Neural cell (in vitro differentiated cells): ENCODE measurements at regions not wholly inside any gene's neighbourhood (a gene's known extent, or its start where the extent isn't known, plus 50 kb on each side); places are given as distances from the start of the nearest gene placed in this dataset.

Experiments used
- H2AFZ ChIP-seq: fragments of 200-600, 300-800 bp; sonication (generic), shearing (Covaris generic); 2 replicates; pipeline ENCODE4 v1.6.0; 2014; ENCODE audit warnings: low read depth, mild to moderate bottlenecking, antibody characterized with exemption, low read length, moderate library complexity
- H3F3A ChIP-seq: fragments of 200-600 bp; shearing (Covaris generic); 2 replicates; pipeline ENCODE4 v1.6.1; 2016; ENCODE audit warnings: mild to moderate bottlenecking, moderate library complexity, mixed read lengths, antibody characterized with exemption, low read length; ENCODE audit not compliant: insufficient read depth, poor library complexity, severe bottlenecking
- H3K27ac ChIP-seq: fragments of 200-600, 300-800 bp; sonication (generic), shearing (Covaris generic); 2 replicates; pipeline ENCODE4 v1.5.1; 2014; ENCODE audit warnings: mild to moderate bottlenecking, low read length, moderate library complexity
- H3K27me3 ChIP-seq: fragments of 300-800, 200-600 bp; sonication (generic), shearing (Covaris generic); 2 replicates; pipeline ENCODE4 v1.6.0; 2014; ENCODE audit warnings: mild to moderate bottlenecking, low read depth, low read length, moderate library complexity; ENCODE audit not compliant: insufficient read depth
- H3K36me3 ChIP-seq: fragments of 300-800, 200-600 bp; sonication (generic), shearing (Covaris generic); 2 replicates; pipeline ENCODE4 v1.5.1; 2014; ENCODE audit warnings: mild to moderate bottlenecking, antibody characterized with exemption, low read length, moderate library complexity; ENCODE audit not compliant: insufficient read depth
- H3K4me2 ChIP-seq: fragments of 300-800, 200-600 bp; sonication (generic), shearing (Covaris generic); 2 replicates; pipeline ENCODE4 v1.6.0; 2014; ENCODE audit warnings: mild to moderate bottlenecking, low read length
- H3K4me3 ChIP-seq: fragments of 300-800, 200-600 bp; sonication (generic), shearing (Covaris generic); 2 replicates; pipeline ENCODE4 v1.5.1; 2014; ENCODE audit warnings: mild to moderate bottlenecking, low read length, moderate library complexity
- H3K79me2 ChIP-seq: fragments of 200-600 bp; shearing (Covaris generic); replicated peaks from 2 replicates; pipeline ENCODE4 v1.6.0; 2014; ENCODE audit warnings: mild to moderate bottlenecking, low read length, moderate library complexity; ENCODE audit not compliant: insufficient read depth
- H3K9ac ChIP-seq: fragments of 300-800, 200-600 bp; sonication (generic), shearing (Covaris generic); 2 replicates; pipeline ENCODE4 v1.6.1; 2016; ENCODE audit warnings: mild to moderate bottlenecking, low read length, mixed read lengths
- H3K9me2 ChIP-seq: fragments of 200-600 bp; shearing (Covaris generic); 2 replicates; pipeline ENCODE4 v1.6.1; 2016; ENCODE audit warnings: mild to moderate bottlenecking, low read length, mixed read lengths; ENCODE audit not compliant: insufficient read depth
- H3K9me3 ChIP-seq: fragments of 200-600, 300-800 bp; sonication (generic), shearing (Covaris generic); 2 replicates; pipeline ENCODE4 v1.6.1; 2016; ENCODE audit warnings: mild to moderate bottlenecking, mixed run types, low read length, moderate library complexity, mixed read lengths
- H4K20me1 ChIP-seq: fragments of 200-600 bp; shearing (Covaris generic); 2 replicates; pipeline ENCODE4 v1.6.1; 2016; ENCODE audit warnings: mild to moderate bottlenecking, mixed run types; ENCODE audit not compliant: insufficient read depth
- EP300 ChIP-seq: fragments of 450-650 bp; conservative IDR thresholded peaks from 2 replicates; pipeline ENCODE4 v1.6.1; 2014; ENCODE audit warnings: antibody characterized with exemption, mild to moderate bottlenecking, moderate library complexity; ENCODE audit not compliant: poor library complexity, severe bottlenecking
- EZH2 ChIP-seq: fragments of 200-600, 300-800 bp; shearing (Covaris generic), sonication (generic); IDR thresholded peaks from 2 replicates; pipeline ENCODE4 v1.6.1; 2014; ENCODE audit warnings: antibody characterized with exemption, low read length, borderline replicate concordance, mild to moderate bottlenecking; ENCODE audit not compliant: insufficient read depth, poor library complexity, severe bottlenecking
- MXI1 ChIP-seq: fragments of 450-650 bp; conservative IDR thresholded peaks from 2 replicates; pipeline ENCODE4 v1.6.1; 2014; ENCODE audit warnings: antibody characterized with exemption, mild to moderate bottlenecking; ENCODE audit not compliant: poor library complexity, severe bottlenecking
- POLR2AphosphoS5 ChIP-seq: IDR thresholded peaks from 2 replicates; pipeline ENCODE4 v1.6.1; 2012
- RAD21 ChIP-seq: fragments of 450-650 bp; conservative IDR thresholded peaks from 2 replicates; pipeline ENCODE4 v1.6.1; 2014; ENCODE audit warnings: antibody characterized with exemption, mild to moderate bottlenecking, moderate library complexity
- SMC3 ChIP-seq: fragments of 450-650 bp; conservative IDR thresholded peaks from 2 replicates; pipeline ENCODE4 v1.6.1; 2014; ENCODE audit warnings: antibody characterized with exemption, mild to moderate bottlenecking, moderate library complexity; ENCODE audit not compliant: poor library complexity
- TAF1 ChIP-seq: IDR thresholded peaks from 2 replicates; pipeline ENCODE4 v1.6.1; 2012; ENCODE audit warnings: low read depth
- TF ChIP-seq, protein P1 (sequence below): fragments of 450-650 bp; IDR thresholded peaks from 2 replicates; pipeline ENCODE4 v1.5.1; 2014; ENCODE audit warnings: antibody characterized with exemption, mild to moderate bottlenecking, moderate library complexity; ENCODE audit not compliant: poor library complexity, severe bottlenecking
- TF ChIP-seq, protein P2 (sequence below): IDR thresholded peaks from 2 replicates; pipeline ENCODE4 v1.6.1; 2012; ENCODE audit warnings: borderline replicate concordance

DNA sequence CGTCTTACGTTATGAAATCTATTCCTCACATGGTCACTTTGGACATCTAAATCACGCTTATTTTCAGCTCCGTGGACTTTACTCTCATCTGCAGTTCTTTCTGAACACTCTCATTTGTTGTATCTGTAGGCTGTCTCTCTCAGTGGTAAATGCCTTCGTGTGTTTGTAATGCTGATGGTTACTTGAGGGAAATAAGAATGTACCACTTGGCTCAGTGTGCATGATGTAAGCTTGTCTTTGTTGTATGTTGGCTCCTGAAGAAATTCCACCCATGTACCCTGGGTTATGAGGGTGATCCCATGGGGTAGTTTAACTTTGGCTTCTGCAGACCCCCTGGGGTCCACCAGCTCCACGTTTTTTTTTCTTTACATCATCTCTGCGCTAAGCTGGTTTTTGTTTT is 378.4 kb downstream of the SETD4 start:
- Histone ChIP-seq H3K4me3 (no peak overlapping the region), H3K4me2 (no peak overlapping the region), H3K9ac (no peak overlapping the region), H3K9me2 (no peaks in the 10 kb centered on the region), H3K79me2 (no peaks in the 10 kb centered on the region), H3K9me3 (no peaks in the 10 kb centered on the region), H2AFZ (no peak overlapping the region), H3K27me3 (no peaks in the 10 kb centered on the region), H3F3A (no peaks in the 10 kb centered on the region), H3K27ac (no peak overlapping the region), H4K20me1 (no peaks in the 10 kb centered on the region), H3K36me3 (no peaks in the 10 kb centered on the region)
- TF ChIP-seq EP300, result no peak
- TF ChIP-seq RAD21, result no peak
- TF ChIP-seq EZH2, result no peak
- no peak for TF ChIP-seq POLR2AphosphoS5
- TF ChIP-seq, protein P1, sequence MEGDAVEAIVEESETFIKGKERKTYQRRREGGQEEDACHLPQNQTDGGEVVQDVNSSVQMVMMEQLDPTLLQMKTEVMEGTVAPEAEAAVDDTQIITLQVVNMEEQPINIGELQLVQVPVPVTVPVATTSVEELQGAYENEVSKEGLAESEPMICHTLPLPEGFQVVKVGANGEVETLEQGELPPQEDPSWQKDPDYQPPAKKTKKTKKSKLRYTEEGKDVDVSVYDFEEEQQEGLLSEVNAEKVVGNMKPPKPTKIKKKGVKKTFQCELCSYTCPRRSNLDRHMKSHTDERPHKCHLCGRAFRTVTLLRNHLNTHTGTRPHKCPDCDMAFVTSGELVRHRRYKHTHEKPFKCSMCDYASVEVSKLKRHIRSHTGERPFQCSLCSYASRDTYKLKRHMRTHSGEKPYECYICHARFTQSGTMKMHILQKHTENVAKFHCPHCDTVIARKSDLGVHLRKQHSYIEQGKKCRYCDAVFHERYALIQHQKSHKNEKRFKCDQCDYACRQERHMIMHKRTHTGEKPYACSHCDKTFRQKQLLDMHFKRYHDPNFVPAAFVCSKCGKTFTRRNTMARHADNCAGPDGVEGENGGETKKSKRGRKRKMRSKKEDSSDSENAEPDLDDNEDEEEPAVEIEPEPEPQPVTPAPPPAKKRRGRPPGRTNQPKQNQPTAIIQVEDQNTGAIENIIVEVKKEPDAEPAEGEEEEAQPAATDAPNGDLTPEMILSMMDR, result no peak
- TF ChIP-seq SMC3, result no peak
- TF ChIP-seq TAF1, result no peak
- no peak for TF ChIP-seq MXI1
- TF ChIP-seq, protein P2, sequence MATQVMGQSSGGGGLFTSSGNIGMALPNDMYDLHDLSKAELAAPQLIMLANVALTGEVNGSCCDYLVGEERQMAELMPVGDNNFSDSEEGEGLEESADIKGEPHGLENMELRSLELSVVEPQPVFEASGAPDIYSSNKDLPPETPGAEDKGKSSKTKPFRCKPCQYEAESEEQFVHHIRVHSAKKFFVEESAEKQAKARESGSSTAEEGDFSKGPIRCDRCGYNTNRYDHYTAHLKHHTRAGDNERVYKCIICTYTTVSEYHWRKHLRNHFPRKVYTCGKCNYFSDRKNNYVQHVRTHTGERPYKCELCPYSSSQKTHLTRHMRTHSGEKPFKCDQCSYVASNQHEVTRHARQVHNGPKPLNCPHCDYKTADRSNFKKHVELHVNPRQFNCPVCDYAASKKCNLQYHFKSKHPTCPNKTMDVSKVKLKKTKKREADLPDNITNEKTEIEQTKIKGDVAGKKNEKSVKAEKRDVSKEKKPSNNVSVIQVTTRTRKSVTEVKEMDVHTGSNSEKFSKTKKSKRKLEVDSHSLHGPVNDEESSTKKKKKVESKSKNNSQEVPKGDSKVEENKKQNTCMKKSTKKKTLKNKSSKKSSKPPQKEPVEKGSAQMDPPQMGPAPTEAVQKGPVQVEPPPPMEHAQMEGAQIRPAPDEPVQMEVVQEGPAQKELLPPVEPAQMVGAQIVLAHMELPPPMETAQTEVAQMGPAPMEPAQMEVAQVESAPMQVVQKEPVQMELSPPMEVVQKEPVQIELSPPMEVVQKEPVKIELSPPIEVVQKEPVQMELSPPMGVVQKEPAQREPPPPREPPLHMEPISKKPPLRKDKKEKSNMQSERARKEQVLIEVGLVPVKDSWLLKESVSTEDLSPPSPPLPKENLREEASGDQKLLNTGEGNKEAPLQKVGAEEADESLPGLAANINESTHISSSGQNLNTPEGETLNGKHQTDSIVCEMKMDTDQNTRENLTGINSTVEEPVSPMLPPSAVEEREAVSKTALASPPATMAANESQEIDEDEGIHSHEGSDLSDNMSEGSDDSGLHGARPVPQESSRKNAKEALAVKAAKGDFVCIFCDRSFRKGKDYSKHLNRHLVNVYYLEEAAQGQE, result no peak

DNA sequence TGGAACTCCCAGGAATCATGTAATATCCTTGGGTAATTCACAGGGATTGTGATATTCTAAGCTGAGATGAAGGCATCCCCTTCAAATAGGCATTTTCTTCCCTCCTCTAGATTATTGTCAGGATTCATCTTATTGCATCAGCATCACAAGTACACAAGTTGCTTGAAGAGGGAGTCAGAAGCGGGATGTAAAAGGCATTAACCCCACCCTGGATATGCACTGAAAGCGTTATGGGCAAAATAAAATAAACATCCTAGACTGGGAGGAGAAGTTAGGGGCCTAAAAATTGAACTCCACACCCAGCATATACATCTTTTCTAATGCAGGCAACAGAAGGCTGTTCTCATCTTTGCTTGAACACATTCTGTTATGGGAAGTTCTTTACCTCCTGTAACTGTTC is 381.2 kb downstream of the SETD4 start:
- no peak for TF ChIP-seq TAF1
- no peak for TF ChIP-seq EP300
- no peak for TF ChIP-seq EZH2
- TF ChIP-seq, protein P1, result no peak
- no peak for TF ChIP-seq MXI1
- no peak for TF ChIP-seq SMC3
- TF ChIP-seq, protein P2, result no peak
- no peak for TF ChIP-seq RAD21
- TF ChIP-seq POLR2AphosphoS5, result no peak

More for the DNA sequence above, 381.2 kb downstream of the SETD4 start:
- Histone ChIP-seq H3K27me3 (no peaks in the 10 kb centered on the region), H3K27ac (no peak overlapping the region), H2AFZ (no peak overlapping the region), H3K4me3 (no peak overlapping the region), H3K36me3 (no peaks in the 10 kb centered on the region), H3K4me2 (no peak overlapping the region), H3K9me2 (no peaks in the 10 kb centered on the region), H4K20me1 (no peaks in the 10 kb centered on the region), H3K9ac (no peak overlapping the region), H3F3A (no peaks in the 10 kb centered on the region), H3K9me3 (no peaks in the 10 kb centered on the region), H3K79me2 (no peaks in the 10 kb centered on the region)
